NCI-H446 treated with DMSO at 0.1 percent for 48 hours (cell line): ENCODE measurements at regions not wholly inside any gene's neighbourhood (a gene's known extent, or its start where the extent isn't known, plus 50 kb on each side); places are given as distances from the start of the nearest gene placed in this dataset.

Source experiments
- DNase-seq: peaks from one replicate; lab custom pipeline; 2025; lab: John Stamatoyannopoulos, UW

DNA sequence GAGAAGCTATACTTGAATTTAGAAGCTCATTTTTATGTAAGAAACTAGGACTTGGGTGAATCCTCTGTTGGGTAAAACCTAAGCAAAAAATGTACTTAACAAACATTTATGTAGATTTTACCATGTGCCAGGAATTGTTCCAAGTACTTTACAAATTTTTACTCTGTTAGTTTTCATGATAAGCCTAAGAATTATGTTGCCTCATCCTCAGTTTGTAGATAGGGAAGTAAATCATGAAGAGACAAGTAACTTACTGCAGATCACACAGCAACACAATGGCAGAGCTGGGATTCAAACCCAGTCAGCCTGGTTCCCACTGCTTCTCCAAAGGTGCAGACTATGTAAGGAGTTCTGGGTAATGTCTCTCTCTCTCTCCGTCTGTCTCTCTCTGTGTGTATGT lies 169.9 kb downstream of the DIPK2A start:
- DNase-seq: no peak

DNA sequence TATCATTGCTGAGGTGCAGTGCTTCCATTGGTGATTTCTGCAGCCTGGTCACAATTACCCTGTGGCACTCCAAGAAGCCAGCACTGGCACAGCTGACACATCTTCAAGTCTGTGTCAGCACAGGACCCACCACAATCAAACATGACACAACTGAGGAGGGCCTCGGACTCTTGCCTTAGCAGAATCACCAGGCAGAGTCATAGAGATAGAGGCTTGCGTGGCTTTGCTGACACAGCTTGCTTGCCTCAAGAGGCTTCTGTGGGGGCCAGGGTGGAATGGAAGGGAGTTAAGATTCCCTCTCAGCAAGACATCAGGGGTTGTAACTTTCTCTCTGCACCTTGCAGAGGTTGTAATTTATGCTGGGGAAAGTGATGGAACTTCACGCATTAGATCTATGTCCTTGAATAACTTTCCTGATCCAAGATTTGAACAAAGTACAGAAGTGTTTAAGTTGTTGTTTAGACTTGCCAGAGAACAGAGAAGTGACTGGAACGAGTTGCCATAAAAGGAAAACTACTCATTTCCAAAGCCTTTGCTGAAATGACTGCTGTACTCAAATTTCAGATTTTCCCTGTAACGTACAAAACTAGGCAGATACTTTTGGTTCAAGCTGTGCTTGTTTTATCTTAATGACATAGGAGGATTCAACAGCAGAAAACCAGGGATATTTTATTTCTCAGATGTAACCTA lies 170.7 kb downstream of the DIPK2A start:
- no peak for DNase-seq

DNA sequence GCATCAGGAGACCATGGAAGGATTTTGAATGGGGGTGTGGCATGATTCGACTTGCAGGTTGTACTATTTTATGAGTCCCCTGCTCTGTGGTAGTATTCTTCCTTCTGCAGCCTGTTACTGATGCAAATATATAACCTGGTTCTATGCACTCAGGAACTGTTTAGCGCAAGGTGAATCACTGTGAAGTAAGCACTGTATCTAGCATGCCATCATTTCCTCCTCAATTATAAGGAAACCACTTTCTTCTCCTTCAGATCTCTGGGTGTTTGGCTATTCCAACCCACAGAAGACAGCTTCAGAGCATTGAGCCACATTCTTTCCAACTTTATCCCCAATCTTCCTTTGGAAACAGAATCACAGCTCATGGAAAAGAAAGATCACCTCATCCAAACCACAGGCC lies 176.7 kb downstream of the DIPK2A start:
- no peak for DNase-seq

DNA sequence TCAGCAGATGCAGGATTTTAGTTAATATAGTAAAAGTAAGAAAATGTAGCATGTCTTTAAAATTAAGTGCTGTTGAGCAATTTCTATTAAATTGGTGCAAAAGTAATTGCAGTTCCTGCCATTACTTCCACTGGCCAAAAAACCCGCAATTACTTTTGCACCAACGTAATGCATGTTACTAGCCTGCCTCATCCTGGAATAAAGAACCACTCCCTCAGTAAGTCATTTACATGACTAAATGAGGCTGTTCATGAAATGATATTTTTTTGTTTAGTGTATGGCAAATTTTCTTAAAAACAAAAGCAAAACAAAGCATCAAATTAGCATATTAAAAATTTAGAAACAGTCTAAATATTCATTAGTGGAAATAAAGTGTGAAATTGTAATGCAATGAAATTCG lies 180.4 kb downstream of the DIPK2A start:
- DNase-seq: no peak

DNA sequence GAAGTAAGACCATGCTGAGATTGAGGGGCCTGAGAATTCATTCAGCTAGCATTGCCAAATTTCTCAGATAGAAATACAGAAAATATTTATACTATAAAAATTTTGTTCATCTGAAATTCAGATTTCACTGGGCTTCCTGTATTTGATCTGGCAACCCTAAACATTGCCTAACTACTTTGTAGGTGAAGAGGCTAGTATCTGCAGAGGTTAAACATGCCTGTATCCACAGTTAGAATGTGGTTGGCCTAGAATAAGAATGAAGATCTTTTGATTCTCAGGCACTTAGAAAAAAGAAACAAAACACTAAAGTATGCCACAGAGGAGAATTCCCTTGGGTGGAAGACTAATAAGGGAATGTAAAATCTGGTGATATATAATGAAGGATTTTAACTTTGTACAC lies 189.0 kb downstream of the DIPK2A start:
- DNase-seq: no peak

DNA sequence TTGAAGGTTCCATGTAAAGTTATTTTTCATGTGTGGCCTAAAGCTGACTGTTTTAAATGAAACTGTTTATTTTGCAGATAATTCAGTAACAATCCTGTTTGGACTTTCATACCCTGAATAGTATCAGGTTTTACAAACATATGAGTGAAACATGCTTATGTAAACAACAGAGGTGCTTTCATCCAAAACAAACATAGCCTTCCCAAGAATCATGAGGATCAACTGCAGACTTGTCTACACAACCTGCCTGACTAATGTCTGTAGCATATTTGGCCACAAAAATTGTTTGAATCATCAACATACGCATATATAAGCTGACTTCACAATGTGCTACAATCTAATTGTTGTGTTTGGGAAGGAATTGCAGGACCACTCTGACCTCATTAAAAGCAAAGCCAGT lies 190.4 kb downstream of the DIPK2A start:
- DNase-seq: peak; percentile 17

DNA sequence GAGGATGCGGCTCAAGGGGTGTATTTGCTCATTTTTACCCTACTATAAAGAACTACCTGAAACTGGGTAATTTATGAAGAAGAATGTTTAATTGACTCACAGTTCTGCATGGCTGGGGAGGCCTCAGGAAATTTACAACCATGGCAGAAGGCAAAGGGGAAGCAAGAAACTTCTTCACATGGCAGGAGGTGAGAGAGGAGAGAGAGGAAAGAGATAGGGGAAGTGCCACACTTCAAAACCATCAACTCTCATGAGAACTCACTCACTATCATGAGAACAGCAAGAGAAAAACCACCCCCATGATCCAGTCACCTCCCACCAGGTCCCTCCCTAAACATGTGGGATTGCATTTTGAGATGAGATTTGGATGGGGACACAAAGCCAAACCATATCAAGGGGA lies 192.7 kb downstream of the DIPK2A start:
- DNase-seq: no peak

DNA sequence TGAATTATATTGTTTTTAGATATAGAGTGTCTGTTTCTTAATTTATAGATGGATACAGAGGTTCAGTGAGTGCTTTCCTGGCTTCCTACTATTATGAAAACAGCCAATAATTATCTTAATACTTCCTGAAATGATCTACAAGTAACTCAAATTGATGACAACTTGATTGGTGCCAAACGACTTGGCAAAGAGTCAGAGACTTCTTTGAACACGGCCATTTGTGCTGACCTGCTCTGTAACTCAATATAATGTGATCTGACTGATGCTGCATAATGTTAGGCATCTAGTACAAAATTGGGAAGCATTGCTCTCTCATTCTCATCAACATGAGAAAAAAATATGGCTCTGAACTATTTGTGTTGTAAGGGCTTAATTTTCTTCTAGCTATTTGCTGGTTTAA lies 193.9 kb downstream of the DIPK2A start:
- peak; percentile 64 for DNase-seq

DNA sequence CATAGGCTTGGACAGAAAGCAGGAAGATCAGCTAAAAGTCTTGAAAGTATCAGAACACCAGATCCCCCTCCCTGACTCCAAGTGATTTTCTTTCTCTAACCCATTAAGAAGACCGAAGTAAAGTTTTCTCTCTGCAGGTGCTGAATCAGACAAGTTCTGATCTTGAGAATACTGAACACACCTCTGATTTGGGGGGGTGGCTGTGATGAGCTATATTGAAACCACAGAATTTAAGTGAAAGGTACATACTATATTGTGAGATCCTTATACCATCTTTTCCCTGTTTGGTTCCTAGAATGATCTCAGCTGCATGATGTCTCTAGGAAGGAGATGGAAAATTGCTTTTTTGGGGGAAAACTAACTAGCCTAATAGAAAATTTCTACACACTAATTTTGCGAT lies 196.0 kb downstream of the DIPK2A start:
- no peak for DNase-seq

DNA sequence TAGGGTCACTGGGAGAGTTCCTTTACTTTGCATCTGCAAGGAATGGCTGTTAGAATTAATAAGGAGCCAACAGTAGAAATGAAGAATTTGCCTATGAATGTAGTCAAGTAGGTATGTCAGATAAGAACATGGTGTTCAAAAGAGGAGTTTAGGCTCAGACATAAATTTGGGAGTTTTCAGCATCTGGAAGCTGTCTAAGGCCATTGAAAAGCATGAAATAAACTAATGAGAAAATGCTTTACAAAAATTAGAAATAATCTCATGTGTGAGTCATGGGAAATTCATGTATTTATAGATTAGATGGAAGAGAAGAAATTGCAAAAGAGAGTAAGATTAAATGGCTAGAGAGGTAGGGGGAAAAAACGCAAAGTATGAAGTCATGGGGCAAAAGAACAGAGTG lies 201.9 kb downstream of the DIPK2A start:
- DNase-seq: no peak

DNA sequence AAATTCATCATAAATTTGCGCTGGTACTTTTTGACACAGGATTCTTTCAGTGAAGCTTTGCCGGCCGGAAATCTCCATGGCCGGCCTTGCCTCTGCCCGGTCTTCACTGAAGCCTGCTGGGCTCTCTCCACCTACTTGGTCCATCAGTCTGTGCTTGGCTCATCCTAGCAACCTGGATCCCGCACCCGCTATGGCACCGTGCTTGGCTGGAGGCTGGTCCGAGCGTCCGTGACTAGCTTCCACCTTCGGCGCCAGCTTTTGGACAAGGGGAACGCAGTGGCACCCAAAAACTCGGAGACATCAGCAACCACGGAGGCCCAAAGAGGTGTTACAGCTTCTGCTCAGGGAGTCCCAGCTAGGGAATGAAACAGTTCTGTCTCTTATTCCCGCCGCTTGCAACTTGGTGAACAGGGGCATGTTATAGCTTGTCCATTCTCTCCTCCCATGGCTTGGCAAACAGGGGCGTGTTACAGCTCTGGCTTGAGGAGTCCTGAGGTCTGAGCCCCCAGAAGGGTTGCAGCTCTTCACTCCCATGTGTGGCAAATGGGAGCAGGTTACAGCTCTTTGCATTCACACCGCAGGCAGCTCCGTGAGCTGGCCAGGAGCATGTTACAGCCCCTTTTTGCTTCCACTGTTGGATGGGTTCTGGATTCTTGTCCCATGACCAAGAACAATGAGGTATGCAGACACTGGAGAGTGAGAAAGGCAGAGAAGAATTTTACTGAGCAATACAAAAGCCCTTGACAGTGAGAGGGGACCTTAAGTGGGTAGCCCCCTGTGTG lies 204.2 kb downstream of the DIPK2A start:
- DNase-seq: no peak

DNA sequence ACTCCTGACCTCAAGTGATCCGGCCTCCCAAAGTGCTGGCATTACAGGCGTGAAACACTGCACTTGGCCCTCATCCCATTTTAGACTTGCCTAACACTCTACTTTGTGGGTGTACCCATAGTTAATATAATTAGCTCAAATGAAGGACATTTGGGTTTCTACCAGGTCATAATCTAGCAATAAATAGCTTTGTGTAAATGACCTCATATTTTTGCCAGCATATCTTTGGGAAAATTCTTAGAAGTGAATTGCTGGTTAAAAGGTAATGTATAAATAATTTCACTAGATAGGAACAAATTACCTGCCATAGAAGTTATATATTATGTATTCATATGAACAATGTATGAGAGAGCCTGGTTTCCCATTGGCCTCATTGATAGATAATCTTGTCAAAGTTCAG lies 206.0 kb downstream of the DIPK2A start:
- DNase-seq: no peak

DNA sequence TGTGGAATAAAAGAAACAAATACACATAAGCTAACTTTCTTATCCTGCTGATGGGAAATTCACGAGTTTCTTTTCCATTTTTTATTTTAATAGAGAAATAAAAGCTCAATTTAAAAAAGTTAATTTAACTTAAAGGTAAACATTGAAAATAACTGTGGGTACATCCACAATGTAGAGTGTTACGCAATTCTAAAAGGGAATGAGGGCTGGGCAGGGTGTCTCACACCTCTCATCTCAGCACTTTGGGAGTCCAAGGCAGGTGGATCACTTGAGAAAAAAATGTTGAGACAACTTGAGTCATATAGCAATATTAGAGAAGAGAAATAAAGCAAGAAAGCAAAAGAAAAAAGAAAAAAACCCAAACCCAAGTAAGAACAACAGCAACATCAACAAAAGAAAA lies 207.0 kb downstream of the DIPK2A start:
- no peak for DNase-seq

DNA sequence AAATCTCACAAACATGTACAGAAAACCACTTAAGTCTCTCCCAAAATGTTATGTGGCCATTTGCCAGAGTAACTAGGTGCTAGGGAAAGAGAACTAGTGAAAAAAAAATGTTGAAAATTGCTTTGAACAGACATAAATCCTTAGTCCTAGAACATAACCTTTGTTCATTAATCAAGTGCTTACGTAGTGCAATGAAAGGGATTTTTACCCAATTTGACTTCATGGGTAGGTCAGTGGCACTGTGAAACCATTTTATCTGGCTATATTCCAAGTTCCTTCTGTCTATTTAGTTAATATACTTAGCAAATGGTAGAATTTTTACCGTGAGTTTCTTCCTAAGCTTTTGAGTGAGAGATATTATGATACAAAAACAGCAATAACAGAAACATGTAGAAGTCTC lies 209.4 kb downstream of the DIPK2A start:
- DNase-seq: no peak

DNA sequence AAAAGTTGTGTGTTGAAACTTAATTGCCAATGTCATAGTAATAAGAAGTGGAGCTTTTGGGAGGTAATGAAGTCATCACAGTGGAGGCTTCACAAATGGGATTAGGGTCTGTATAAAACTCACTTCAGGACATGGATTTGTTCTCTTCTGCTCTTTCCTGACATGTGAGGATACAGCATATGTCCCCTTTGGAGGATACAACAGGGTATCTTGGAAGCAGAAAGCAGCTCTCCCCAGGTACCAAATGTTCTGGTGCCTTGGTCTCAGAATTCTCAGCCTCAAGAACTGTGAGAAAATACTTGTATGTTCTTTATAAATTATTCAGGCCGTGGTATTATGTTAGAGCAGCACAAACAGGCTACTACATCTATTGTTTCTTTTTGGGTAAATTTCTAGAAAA lies 210.9 kb downstream of the DIPK2A start:
- no peak for DNase-seq

DNA sequence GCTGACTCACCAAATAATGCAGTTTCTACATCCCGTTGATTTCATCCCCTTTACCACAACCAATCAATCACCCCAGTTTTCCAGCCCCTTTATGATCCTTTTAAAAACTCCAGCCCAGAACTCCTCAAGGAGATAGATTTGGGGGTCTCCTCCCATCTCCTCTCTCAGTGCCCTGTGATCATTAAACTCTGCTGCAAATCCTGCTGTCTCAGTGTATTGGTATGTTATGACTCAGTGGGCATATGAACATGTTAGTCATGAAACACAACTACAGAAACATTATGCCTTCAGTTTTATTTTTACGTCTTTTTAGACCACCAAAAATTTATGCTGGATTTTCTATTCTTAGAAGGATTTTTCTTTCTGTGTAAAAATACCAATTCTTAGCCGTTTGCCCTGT lies 213.7 kb downstream of the DIPK2A start:
- DNase-seq: no peak

DNA sequence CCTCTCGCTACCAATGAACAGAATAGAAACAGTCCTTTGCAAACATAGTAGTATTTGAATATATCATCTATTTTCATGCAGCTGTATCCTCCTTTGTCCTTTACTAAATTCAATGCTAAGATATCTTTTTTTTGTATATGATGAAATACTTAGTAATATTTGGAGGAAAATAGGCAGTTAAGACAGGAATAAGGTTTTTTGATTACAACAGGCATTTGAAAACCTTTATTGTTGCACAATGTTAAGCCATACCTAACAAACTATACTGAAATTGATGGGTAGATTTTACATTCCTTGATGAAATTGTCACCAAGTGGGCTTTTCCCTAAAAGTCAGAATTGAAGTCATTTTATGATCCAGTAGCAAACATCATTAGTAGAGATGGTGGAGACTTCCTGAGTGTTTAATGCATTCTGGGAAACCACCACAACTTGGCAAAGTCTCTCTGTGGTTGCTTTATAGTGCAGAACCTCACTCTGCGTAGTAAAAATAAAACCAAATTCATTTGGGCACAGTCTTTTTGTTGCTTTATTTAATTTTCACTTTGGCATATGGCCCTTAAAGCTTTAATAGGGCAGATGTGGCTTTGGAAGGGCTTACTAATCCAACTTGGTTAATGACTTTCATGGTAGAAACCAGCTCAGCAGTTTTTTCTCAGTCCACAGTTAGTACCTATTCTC lies 216.0 kb downstream of the DIPK2A start:
- peak; percentile 64 for DNase-seq

DNA sequence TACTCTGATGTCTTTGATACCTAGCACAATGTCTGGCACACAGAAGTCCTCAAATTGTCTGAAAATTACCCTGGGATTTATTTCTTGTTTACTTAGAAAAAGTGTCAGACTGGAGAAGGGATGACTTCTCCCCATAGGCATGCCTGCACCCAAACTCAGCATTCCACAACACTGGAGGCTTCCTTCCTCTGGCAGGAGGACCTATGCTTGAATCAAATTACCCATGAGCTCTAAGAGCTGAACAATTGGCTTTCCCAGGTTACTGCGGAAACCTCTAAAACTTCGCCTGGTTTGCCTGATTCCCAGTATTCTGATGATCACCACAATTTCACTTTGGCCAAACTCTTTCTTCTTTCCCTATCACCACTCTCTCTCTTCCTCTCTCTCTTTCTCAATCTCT lies 217.4 kb downstream of the DIPK2A start:
- DNase-seq: no peak

DNA sequence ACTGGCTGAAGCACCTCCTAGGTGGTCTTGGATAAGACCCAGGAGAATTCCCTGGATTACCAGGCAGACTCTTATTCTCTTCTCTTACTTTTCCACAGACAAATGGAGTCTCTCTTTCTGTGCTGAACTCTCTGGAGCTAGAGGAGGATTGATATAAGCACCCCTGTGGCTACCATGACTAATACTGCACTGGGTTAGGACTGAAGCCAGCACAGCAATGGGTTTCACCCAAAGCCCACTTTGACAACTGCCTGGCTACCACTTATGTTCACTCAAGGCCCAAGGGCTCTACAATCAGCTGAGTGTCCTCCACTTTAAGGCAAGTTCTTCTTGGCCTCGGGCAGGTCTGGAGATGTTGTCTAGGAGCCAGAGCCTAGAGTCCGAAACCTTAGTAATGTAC lies 225.5 kb downstream of the DIPK2A start:
- no peak for DNase-seq

DNA sequence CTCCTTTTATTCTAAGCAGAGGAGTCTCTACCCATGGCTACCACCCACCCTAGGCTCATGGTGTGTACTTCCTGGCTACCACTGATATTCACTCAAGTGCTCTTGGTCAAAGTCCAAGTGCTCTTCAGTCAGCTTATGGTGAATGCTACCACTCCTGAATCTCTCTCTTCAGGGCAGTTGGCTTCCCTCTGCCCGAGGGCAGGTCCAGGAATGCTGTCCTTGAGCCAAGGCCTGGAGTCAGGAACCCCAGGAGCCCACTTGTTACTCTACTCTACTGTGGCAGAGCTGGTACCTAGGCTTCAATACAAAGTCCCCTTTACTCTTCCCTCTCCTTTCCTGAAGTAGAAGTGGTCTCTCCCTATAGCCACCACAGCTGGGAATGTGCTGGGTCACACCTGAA lies 226.0 kb downstream of the DIPK2A start:
- DNase-seq: no peak

DNA sequence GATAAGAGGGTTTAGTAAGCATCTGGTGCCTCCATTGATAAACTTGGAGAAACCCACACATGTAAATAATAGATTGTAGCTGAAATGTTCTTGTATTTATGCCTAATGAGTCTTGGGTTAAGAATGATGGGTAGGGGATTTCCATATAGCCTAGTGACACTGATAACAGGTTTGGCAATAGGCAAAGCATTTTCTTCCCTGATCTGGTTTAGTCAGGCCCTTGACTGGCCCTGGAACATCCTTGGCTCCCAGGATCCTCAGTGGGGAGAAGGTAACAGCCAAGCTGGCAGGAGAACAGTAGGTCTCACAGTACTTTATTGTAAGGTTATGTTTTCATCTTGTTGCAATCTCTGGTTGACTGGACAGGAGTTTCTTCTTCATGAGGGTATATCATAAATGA lies 228.4 kb downstream of the DIPK2A start:
- DNase-seq: no peak

DNA sequence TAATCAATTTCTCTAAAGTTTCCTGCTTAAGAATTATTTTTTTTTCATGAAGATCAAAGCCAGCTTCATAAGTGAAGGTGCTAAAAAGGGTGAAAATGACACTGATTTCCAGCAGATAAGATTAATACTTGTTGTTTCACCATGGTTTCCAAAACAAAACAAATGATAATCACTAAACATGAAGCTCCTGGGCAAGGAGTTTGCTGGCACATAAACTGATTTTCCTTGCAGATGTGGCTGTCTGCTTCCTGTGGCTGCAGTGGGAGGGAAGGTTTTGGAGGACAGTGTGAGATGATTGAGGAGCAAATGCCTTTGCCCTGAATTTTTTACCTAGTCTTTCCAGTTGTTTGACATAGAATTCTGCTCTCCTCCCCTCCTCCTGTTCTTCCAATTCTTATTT lies 228.8 kb downstream of the DIPK2A start:
- no peak for DNase-seq

DNA sequence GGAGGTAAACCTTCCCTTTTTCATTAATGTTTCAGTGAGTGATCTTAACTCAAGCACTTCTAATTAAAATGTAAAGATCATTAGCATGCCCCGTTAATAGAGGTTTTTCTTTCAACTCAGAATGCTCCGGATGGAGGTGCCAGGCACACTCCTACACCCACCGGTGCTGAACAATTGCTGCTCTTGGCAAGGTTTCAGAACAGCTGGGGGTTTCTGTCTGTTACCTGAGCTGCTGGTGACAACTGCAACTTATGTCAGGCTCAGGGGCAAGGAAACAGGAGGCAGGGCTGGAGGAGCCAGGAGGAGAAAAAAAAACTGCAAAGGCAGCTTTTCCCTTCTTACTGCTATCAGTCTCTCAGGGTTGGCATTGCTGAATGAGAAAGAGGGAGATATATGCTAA lies 250.1 kb downstream of the DIPK2A start:
- DNase-seq: no peak
